EH (cell line): ENCODE measurements at regions not wholly inside any gene's neighbourhood (a gene's known extent, or its start where the extent isn't known, plus 50 kb on each side); places are given as distances from the start of the nearest gene placed in this dataset.
"Not testable (repeated sequence)": the region's sequence is repeated elsewhere in the genome, so short reads cannot be mapped to it uniquely, and the experiment has no call there.

Source experiments
- DNase-seq: peaks from one replicate; pipeline ENCODE4 v3.0.0-alpha.2; 2015; ENCODE audit warnings: low read depth

DNA sequence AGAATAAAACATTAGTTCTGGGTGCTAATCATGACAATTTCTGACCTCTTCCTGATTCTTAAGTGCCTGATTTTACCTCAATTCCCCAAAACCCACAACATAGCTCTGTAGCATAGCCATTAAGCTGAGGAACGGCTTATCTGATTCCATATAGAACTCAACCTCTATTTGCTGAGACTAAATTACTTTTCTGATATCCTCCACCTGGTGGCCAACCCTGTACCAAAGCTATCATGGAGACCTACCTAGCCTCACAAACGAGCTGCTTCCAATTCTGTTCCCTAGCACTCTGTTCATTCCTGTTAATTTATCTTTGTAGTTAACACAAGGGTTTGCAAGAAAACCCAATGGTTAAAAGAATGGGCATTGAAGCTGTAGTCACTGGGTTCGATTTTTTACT lies 245.2 kb downstream of the PLOD2 start:
- DNase-seq, result no peak

DNA sequence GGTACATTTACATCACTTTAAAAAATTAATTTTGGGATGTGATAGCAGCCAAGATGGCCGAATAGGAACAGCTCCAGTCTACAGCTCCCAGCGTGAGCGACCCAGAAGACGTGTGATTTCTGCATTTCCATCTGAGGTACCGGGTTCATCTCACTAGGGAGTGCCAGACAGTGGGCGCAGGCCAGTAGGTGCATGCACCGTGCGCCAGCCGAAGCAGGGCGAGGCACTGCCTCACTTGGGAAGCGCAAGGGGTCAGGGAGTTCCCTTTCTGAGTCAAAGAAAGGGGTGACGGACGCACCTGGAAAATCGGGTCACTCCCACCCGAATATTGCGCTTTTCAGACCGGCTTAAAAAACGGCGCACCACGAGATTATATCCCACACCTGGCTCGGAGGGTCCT lies 233.2 kb downstream of the PLOD2 start:
- not testable (repeated sequence) for DNase-seq

DNA sequence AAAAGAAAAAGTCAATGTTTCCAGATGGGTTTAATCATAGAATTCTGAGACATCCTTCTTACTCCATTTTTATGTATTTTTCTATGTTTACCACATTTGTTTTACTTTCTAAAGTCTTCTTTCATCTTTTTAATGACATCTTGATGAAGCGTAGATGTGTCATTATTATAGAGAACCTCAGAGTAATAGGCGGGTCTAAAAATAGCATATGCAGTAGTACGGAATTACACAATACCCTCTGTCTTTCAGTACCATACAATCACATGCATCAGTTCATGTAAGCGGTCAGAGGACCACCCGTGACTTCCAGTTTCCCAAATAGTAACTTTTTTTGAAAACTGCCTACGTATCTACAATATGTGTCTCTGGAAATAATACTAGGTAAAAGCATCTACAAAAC lies 224.0 kb downstream of the PLOD2 start:
- peak; percentile 57 for DNase-seq

DNA sequence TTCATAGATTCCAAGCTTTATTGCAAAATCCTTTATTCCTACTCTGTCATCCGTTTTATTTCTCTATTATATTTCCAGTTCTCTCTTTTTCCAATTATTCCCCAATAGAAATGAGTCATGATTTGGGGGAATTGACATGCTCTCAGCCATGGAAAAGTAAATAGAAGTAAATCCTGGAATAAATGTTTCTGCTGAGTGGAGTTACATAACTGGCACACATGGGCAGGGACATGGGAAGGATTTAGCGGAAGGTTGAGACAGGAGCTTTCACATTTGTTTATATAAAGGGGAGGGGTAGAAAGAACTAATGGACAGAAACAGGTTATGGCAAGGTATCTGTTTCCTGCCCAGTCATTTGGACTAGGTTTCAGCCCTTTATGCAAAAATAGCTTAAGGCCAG lies 221.6 kb downstream of the PLOD2 start:
- DNase-seq, result no peak

DNA sequence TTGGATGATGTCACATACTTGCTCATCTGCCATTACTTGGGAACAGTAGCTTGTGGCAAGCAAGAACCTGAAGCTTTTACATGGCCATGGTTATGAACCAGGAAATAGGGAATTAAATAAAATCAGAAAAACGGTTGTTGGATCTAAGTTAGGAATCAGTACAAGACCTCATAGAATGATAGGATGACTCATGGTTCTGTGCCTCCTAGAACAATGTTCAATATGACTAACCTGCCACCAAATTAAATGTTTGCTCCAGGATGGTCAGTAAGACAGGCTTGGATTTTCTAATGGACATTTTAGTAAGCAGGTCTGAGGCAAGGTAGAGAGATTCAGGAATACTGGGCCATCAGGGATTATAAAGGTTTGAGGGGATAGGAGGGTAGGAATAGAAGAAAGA lies 218.9 kb downstream of the PLOD2 start:
- DNase-seq, result peak; percentile 13

DNA sequence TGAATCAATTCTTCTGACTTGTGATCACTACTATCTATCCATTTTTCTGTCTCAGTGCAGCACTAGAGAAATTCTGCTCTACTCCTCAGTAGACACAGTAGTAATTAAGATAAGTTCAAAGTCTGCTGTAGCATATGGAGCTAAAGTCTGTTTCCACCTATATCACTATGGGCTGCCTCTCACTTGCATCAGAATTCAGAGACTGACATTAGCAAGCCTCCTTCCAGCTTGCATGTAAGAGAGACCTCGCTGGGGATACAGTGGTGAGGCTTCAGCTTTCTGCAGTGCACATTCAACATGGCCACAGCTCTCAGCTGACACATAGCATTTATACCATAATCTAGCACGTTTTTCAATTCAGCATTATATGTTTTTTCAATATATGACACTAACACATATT lies 217.0 kb downstream of the PLOD2 start:
- no peak for DNase-seq

DNA sequence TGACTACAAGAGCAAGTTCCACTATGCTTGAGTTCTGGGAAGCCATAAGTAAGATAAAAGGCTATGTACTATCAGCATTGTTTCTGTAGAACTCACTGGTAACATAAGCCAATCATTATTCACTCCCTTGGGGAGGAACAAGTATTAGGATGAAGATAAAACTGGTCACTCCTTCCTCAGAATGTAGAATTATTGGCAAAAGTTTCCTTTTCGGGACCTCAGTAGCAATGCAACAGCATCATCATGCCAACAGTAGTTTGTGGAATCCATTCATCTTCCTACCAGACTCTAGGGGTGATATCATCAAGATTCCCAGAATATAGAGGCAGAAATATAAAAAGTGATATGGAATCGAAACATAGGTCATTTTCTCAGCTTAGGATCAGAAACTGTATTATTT lies 209.5 kb downstream of the PLOD2 start:
- peak; percentile 7 for DNase-seq

DNA sequence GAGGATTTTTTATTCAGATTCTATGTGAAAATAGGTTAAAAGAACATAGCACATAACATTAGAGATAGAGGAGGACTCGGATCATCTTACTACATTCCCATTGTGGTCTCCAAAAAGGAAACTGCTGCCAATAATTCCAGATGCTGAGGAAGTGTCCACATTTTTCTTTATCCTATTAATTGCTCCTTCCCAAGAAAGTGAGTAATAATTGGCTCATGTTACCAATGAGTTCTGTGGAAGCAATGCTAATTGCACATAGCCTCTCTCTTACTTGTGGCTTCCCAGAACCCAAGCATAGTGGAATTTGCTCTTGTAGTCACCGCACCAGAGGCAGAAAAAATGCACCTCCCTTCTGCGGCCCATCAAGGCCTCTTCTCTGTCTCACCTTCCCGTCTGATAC lies 208.4 kb downstream of the PLOD2 start:
- DNase-seq, result peak; percentile 95

DNA sequence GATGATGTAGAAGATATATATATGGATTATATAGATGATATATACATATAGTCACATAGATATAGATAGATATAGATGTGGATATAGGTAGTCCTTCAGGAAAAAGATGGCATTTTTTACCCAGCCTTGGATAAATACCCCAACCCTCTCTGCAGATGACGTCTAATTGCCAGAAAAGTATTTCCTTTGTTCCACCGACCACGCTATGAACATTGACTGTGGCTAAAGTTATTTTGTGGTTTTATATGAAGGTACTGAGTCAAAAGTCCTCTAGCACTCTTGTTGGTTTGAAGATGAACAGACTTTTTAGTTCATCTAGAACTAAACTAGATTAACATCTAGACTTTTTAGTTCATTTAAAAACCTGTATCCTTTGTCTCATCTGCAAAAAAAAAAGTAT lies 207.7 kb downstream of the PLOD2 start:
- DNase-seq, result peak; percentile 59

DNA sequence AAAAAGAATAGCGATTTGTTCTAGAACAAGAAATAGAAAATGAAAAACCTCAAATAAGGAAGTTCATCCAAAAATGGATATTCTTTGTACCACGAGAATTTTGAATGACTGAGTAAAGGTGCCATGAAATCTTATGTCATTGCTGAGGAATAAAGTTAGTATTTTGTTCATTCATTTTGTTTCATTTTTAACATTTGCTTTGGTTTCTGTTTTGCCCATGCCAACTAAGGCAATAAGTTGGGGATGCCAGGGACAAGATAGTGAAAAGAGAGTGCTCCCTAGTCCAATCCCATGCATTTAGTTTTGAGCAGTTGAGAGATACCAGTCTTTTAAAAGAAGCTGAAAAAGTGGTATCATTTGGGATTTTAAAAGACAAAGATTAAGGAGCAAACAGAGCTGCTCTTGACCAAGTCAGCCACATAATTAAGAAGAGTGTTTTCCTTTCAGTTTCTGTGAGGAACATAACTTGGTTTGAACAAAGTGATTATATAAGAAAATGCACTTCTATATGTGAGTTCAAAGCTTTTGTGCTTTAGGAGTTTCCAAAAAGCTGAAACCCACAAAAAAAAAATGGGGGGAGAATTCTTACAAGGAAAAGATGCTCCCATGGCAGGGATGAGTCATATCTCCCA lies 201.4 kb downstream of the PLOD2 start:
- DNase-seq, result peak; percentile 7

DNA sequence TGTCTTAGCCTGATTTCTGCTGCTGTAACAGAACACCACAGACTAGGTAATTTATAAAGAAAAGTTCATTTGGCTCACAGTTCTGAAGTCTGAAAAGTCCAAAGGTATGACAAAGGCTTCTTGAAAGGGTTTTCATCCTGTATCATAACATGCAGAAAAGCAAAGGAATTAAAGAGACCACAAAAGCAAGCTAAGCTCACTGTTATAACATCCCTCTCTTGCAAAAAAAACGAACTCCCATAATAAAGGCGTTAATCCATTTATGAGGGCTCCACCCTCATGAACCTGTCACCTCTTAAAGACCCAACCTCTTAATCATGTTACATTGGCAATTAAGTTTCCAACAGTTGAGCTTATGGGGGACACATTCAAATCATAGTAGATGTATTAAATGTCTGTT lies 197.9 kb downstream of the PLOD2 start:
- no peak for DNase-seq

DNA sequence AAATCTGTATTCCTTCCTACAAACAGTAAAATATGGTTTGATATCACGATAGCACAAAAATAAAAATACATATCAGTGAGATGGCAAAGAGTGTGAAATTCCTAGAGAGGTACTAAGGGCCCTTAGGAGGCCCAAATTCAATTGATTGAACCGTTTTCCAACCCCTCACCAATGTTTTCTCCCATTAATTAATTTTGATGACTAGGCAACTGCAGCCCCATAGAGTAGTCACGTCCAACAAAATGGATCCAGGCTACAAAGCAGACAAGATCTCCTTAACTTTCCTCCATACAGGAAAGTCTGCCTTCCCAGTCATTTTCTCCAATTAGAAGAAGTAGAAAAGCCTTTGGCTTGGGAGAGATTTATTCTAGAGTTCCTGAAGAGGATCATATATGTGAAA lies 193.9 kb downstream of the PLOD2 start:
- DNase-seq, result no peak

DNA sequence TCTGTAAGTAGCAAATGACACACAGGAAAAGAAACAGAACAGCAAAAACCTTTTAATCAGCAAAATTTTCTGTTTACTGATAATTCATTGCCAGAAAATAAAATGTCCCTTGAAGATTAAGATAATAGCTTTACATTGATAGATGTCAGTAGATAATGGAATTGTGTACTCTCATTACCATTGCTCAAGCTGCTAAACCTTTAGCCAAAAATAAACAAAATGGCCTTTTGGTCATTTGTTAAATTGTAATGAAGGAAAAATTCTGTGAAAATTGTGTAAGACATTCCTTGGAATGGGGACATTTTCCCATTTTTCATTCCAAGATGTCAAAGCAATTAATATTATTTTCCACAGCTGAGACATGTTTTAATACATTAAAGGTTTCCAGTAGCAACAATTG lies 189.8 kb downstream of the PLOD2 start:
- no peak for DNase-seq

DNA sequence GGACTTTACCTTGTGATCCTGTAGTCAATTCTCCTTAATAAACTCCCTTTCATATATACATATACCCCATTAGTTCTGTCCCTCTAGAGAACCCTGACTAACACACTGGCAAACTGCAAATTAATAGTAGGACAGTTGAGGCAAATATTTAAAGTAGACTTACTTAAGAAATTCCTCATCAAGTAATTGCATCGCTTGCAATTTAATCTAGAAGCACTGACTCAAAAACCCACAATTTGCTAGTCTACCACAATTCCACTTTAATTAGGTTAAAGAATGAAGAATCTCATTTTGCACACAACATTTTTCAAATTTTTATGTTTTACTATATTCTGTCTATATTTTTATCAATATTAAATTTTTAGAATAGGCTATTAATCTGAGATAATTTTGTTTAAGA lies 188.1 kb downstream of the PLOD2 start:
- no peak for DNase-seq

DNA sequence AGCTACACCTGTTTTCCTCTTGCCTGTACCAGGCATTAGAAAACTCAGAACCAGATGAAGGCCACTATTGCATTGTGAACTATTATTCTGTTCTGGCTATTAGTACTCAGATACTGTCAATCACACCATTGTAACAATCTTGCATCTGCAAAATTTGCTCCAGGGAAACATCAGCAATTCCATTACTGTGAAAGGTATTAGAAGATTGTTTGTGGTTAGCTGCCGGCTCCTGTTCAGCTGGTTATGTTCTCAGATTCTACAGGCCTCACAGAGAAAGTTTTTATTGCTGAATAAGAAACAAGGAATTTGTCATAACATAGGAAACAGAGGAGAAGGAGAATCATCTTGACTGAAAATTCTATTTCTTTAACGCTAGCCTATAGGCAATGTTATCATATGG lies 179.9 kb downstream of the PLOD2 start:
- peak; percentile 34 for DNase-seq

DNA sequence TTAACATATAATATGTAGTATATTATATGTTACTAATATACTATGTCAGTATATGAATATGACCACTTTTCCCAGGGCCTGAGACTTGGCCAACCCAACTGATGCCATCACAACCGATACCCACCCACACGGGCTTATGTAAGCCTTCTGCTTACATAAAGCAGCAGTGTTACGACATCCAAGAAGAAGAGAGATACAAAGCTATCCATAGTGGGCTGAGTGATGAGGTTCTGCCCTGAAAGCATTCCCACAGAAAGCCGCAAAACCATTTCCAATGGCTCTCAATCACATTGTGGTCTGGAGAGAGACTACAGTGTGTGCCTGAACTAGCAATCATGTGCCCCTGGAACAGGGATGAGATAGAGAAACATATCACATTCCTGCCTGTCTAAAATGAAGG lies 177.9 kb downstream of the PLOD2 start:
- no peak for DNase-seq
